ENCODE measurements at regions not wholly inside any gene's neighbourhood (a gene's known extent, or its start where the extent isn't known, plus 50 kb on each side); places are given as distances from the start of the nearest gene placed in this dataset.

- no peak overlapping the region for H2AFZ ChIP-seq (ENCODE audit: low read depth, low read length)
- H3K36me3 ChIP-seq (ENCODE audit: insufficient read depth, low read length), result no peaks in the 10 kb centered on the region
- no peaks in the 10 kb centered on the region for H4K20me1 ChIP-seq (ENCODE audit: insufficient read depth)
- H3K4me2 ChIP-seq (ENCODE audit: low read length), result no peak overlapping the region
- no peaks in the 10 kb centered on the region for H3K79me2 ChIP-seq (replicated peaks; ENCODE audit: insufficient read depth, low read length)
- TF ChIP-seq TAF1 (IDR thresholded peaks at IDR 0.05; ENCODE audit: low read depth) (no peak), POLR2AphosphoS5 (IDR thresholded peaks at IDR 0.05) (no peak)
- no peak overlapping the region for H3K27ac ChIP-seq (ENCODE audit: low read length)
- H3K4me3 ChIP-seq (ENCODE audit: low read length), result no peak overlapping the region
- no peaks in the 10 kb centered on the region for H3K27me3 ChIP-seq (ENCODE audit: insufficient read depth, low read depth, low read length)
- no peaks in the 10 kb centered on the region for H3F3A ChIP-seq (ENCODE audit: insufficient read depth, low read length, poor library complexity, severe bottlenecking)
- H3K9me3 ChIP-seq (ENCODE audit: low read length), result no peaks in the 10 kb centered on the region
- H3K9me2 ChIP-seq (ENCODE audit: insufficient read depth, low read length), result no peaks in the 10 kb centered on the region
- no peak overlapping the region for H3K9ac ChIP-seq (ENCODE audit: low read length)
These were observed 239.2 kb upstream of the GSE1 start for GRCh38 chr16:85373741-85374570.

- Histone ChIP-seq H3K4me2 (ENCODE audit: low read length) (no peak overlapping the region), H3K9me2 (ENCODE audit: insufficient read depth, low read length) (no peaks in the 10 kb centered on the region), H3K27ac (ENCODE audit: low read length) (no peak overlapping the region), H2AFZ (ENCODE audit: low read depth, low read length) (no peak overlapping the region), H3K79me2 (replicated peaks; ENCODE audit: insufficient read depth, low read length) (no peaks in the 10 kb centered on the region), H4K20me1 (ENCODE audit: insufficient read depth) (no peaks in the 10 kb centered on the region), H3K36me3 (ENCODE audit: insufficient read depth, low read length) (no peaks in the 10 kb centered on the region), H3K9me3 (ENCODE audit: low read length) (no peaks in the 10 kb centered on the region), H3K4me3 (ENCODE audit: low read length) (no peak overlapping the region), H3K9ac (ENCODE audit: low read length) (no peak overlapping the region), H3K27me3 (ENCODE audit: insufficient read depth, low read depth, low read length) (no peaks in the 10 kb centered on the region), H3F3A (ENCODE audit: insufficient read depth, low read length, poor library complexity, severe bottlenecking) (no peaks in the 10 kb centered on the region)
- TF ChIP-seq EP300 (conservative IDR thresholded peaks at IDR 0.05; ENCODE audit: poor library complexity, severe bottlenecking) (no peak), RAD21 (conservative IDR thresholded peaks at IDR 0.05) (no peak), TAF1 (IDR thresholded peaks at IDR 0.05; ENCODE audit: low read depth) (no peak), EZH2 (IDR thresholded peaks at IDR 0.05; ENCODE audit: borderline replicate concordance, insufficient read depth, low read length, poor library complexity, severe bottlenecking) (no peak), SMC3 (conservative IDR thresholded peaks at IDR 0.05; ENCODE audit: poor library complexity) (no peak), MXI1 (conservative IDR thresholded peaks at IDR 0.05; ENCODE audit: poor library complexity, severe bottlenecking) (no peak), POLR2AphosphoS5 (IDR thresholded peaks at IDR 0.05) (no peak)
- TF ChIP-seq, protein P1, sequence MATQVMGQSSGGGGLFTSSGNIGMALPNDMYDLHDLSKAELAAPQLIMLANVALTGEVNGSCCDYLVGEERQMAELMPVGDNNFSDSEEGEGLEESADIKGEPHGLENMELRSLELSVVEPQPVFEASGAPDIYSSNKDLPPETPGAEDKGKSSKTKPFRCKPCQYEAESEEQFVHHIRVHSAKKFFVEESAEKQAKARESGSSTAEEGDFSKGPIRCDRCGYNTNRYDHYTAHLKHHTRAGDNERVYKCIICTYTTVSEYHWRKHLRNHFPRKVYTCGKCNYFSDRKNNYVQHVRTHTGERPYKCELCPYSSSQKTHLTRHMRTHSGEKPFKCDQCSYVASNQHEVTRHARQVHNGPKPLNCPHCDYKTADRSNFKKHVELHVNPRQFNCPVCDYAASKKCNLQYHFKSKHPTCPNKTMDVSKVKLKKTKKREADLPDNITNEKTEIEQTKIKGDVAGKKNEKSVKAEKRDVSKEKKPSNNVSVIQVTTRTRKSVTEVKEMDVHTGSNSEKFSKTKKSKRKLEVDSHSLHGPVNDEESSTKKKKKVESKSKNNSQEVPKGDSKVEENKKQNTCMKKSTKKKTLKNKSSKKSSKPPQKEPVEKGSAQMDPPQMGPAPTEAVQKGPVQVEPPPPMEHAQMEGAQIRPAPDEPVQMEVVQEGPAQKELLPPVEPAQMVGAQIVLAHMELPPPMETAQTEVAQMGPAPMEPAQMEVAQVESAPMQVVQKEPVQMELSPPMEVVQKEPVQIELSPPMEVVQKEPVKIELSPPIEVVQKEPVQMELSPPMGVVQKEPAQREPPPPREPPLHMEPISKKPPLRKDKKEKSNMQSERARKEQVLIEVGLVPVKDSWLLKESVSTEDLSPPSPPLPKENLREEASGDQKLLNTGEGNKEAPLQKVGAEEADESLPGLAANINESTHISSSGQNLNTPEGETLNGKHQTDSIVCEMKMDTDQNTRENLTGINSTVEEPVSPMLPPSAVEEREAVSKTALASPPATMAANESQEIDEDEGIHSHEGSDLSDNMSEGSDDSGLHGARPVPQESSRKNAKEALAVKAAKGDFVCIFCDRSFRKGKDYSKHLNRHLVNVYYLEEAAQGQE (IDR thresholded peaks at IDR 0.05; ENCODE audit: borderline replicate concordance), result no peak
- TF ChIP-seq, protein P2, sequence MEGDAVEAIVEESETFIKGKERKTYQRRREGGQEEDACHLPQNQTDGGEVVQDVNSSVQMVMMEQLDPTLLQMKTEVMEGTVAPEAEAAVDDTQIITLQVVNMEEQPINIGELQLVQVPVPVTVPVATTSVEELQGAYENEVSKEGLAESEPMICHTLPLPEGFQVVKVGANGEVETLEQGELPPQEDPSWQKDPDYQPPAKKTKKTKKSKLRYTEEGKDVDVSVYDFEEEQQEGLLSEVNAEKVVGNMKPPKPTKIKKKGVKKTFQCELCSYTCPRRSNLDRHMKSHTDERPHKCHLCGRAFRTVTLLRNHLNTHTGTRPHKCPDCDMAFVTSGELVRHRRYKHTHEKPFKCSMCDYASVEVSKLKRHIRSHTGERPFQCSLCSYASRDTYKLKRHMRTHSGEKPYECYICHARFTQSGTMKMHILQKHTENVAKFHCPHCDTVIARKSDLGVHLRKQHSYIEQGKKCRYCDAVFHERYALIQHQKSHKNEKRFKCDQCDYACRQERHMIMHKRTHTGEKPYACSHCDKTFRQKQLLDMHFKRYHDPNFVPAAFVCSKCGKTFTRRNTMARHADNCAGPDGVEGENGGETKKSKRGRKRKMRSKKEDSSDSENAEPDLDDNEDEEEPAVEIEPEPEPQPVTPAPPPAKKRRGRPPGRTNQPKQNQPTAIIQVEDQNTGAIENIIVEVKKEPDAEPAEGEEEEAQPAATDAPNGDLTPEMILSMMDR (IDR thresholded peaks at IDR 0.05; ENCODE audit: poor library complexity, severe bottlenecking), result no peak
These were observed 238.6 kb upstream of the GSE1 start for GRCh38 chr16:85374571-85374872.
